ENCODE measurements at regions not wholly inside any gene's neighbourhood (a gene's known extent, or its start where the extent isn't known, plus 50 kb on each side); places are given as distances from the start of the nearest gene placed in this dataset.

DNA sequence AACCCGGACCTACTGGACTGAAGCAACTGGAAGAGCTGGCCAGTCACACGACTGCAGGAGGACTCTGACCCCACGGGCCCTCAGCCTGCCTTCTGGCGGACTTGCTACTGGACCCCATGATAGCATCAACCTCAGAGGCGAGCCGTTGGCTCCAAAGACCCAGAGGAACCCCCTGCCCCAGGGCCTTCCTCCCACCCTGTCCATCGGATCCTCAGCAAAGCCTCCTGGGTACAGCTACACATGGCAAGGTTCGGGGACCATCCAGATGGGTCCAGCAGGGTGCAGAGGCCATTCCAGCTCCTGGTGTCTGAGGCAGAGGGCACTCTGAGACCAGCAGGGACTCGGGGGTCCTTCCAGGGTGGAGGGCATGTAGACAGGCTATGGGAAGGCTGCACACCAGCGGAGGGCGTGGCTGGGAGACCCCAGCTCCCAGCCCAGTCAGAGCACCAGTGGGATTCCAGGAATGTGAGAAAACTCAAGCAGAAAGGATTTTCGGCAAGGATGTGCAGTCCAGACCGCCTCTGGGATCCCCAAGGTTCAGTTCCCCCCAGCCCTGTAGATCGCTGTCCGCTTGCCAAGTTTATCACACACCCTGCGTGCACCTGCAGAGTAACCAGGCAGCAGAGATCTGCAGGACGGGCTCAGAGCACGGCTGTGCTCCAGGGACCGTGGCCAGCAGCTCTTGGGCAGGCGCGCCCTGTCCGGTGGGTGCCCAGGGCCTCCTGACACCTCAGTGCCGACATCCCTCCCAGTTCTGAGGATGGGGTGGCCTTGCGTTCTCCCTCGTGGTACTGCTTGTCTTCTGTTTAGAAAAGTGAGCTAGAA lies 89.8 kb upstream of the PPP2R2D start:
- no peaks in the 10 kb centered on the region for H3K36me3 Mint-ChIP-seq (ENCODE audit: low read depth)
- no peak overlapping the region for H3K4me3 Mint-ChIP-seq
- no peak overlapping the region for H3K27ac Mint-ChIP-seq
- no peaks in the 10 kb centered on the region for H3K4me1 Mint-ChIP-seq (ENCODE audit: low read depth)
- no peaks in the 10 kb centered on the region for H3K9me3 Mint-ChIP-seq
- H3K27me3 Mint-ChIP-seq = peaks cover 10% of the 10 kb centered on the region

DNA sequence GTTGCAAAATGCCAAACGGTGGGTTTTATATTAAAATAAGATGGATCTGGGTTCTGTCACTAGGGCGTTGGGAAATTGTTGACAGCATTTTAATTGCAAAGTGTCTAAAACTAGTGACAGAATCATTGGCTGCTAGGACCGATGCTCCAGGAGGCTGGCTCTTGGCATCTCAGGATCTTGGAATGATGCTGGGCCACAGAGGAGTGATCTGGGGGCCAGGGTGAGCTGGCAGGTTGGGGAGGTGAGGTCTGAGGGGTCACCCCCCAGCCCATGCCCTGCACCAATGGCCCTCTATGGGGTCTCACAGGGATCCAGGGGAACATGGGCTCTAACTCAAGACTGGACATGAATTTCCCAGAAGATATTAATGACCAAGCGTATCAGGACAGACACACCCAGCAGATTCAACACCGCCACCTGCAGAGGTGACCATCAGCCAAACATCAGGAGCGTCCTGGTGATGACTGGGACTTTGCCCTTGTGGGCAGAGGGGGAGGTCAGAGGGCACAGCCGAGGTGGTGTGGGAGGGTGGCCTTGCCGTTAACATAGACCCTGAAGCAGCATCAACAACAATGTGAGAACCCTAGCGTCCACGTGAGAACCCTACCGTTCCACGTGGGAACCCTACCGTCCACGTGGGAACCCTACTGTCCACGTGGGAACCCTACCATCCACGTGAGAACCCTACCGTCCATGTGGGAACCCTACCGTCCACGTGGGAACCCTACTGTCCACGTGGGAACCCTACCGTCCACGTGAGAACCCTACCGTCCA lies 89.0 kb upstream of the PPP2R2D start:
- peaks cover 10% of the 10 kb centered on the region for H3K27me3 Mint-ChIP-seq
- H3K4me3 Mint-ChIP-seq = no peak overlapping the region
- H3K36me3 Mint-ChIP-seq (ENCODE audit: low read depth) = no peaks in the 10 kb centered on the region
- no peak overlapping the region for H3K27ac Mint-ChIP-seq
- H3K4me1 Mint-ChIP-seq (ENCODE audit: low read depth) = no peaks in the 10 kb centered on the region
- no peaks in the 10 kb centered on the region for H3K9me3 Mint-ChIP-seq

DNA sequence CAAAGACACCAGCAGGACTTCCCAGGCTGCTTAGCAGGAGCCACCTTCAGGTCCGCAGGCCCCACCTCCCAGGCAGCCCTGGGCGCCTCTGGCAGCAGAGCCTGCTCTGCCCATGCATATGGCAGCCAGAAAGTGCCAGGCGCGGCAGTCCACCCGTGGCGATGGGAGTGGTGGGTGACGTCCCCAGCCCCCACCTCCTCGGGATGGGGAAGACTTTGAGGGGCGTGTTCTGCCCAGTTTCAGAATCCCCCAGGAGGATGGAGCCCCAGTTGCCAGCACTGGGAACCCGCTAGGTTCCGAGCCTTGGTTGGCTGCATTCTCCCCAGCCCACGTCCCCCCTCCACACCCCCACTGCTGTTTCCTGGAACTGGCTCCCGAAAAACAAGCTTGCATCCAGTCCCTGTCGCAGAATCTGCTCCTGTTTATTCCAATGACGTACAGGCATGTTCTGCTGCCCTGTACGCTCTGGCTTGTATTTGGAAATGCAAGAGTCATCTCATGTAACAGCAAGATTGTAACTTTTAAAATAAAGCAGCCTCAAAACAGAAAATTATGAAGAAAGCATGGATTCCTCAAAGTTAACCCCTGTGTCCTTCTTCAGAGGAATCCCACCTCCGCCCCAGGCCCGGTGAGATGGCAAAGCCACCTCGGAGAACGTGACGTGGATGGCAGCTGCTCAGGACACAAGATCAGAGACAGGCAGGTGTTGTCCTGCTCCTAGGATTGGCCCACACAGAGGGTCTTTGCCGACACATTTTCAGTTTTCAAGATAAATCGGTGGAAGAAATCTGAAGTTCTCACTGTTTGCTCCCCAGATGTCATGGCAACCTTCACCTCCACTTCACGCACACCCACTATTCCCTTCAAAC lies 87.8 kb upstream of the PPP2R2D start:
- Mint-ChIP-seq H3K4me1 (ENCODE audit: low read depth) (no peaks in the 10 kb centered on the region), H3K36me3 (ENCODE audit: low read depth) (no peaks in the 10 kb centered on the region), H3K9me3 (no peaks in the 10 kb centered on the region), H3K27ac (no peak overlapping the region), H3K27me3 (peaks cover 10% of the 10 kb centered on the region), H3K4me3 (no peak overlapping the region)

DNA sequence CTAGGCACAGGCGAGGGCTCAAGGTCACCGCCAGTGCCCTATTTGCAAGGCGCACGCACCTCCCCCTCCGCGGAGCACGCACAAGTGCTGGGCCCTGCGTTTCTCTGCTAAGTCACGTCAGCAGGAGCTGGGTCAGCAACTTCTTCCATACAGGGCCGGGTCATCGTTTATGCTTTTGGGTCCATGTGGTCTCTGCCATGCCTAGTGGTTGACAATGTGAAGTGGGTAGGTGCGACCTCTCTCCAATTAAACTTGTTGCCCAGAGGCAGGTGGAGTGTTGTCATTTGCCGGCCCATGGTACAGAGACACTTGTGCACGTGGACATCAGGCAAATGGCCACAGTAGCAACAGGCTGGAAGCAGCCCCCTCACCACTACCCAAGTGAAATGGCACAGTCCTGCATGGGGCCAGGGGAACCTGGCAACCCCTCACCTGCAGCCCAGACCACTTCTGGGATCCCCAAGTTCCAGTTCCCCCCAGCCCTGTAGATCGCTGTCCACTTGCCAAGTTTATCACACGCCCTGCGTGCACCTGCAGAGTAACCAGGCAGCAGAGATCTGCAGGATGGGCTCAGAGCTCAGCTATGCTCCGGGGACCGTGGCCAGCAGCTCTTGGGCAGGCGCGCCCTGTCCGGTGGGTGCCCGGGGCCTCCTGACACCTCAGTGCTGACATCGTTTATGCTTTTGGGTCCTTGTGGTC lies 86.1 kb upstream of the PPP2R2D start:
- Mint-ChIP-seq H3K36me3 (ENCODE audit: low read depth) (no peaks in the 10 kb centered on the region), H3K4me1 (ENCODE audit: low read depth) (no peaks in the 10 kb centered on the region), H3K27me3 (peaks cover 5% of the 10 kb centered on the region), H3K27ac (no peak overlapping the region), H3K4me3 (no peak overlapping the region), H3K9me3 (no peaks in the 10 kb centered on the region)

DNA sequence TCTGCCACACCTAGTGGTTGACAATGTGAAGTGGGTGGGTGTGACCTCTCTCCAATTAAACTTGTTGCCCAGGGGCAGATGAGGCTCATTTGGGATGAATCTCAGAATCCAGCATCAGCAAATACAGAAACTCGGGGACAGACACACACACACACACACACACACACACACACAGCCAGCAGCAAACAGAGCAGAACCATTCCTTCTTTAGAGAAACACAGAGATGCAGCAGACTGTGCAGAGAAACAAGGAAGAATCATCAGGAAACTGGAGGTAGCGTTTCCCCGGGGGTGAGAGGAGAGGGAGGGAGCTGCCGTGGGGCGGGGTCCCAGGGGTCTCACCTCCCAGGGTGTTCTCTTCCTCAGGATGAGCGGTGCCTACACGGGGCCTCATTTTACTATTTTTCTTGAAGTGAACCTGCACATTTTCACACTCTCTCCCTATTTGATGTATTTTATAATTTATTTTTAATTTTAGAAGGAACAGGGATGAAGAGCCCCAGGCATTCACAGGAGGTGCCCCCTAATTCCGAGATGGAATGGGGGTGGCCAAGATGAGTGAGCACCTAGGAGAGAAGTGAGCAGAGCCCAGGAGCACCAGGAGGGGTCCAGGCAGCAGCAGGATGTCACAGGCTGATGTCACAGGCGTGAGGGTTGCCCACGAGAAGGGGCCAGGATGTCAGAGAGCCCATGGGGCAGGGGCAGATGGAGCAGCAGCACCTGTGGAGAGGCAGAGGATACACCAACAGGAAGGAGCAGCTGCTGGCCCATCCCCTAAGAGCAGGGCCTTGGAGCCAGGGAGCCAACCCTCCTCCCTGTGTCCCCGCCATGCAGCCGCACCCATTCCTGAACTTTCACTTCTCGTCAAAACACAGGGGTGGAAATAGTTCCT lies 85.3 kb upstream of the PPP2R2D start:
- Mint-ChIP-seq H3K36me3 (ENCODE audit: low read depth) (no peaks in the 10 kb centered on the region), H3K9me3 (no peaks in the 10 kb centered on the region), H3K4me1 (ENCODE audit: low read depth) (no peaks in the 10 kb centered on the region), H3K4me3 (no peak overlapping the region), H3K27me3 (no peaks in the 10 kb centered on the region), H3K27ac (no peak overlapping the region)

DNA sequence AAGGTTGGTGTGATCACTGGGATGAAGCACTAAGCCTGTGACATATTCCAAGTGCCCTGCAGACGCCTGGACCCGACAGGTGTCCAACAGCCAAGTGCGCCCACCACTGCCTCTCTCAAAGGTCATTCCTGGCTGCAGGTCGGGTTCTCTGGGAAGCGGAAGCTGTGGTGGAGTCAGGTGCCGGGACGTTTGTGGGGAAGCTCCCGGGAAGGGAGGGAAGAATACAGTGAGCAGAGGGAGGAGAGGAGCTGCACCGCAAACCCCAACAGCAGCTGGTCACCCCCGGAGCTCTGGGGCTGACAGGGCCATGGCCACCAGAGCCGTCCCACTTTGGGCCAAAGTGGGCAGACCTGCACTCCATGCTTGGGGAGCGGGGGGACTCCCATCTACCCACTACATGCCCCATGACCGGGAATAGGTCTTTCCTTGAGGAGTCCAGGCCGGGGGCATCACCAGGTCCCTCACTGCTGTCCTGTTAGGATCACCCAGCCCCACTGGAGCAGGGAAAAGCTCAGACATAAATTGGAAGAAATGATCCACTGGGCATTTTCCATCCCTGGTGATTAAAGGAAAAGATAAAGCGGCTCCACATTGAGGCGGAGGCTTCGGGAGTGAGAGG lies 84.5 kb upstream of the PPP2R2D start:
- Mint-ChIP-seq H3K4me3 (no peak overlapping the region), H3K9me3 (no peaks in the 10 kb centered on the region), H3K27ac (no peak overlapping the region), H3K36me3 (ENCODE audit: low read depth) (no peaks in the 10 kb centered on the region), H3K4me1 (ENCODE audit: low read depth) (no peaks in the 10 kb centered on the region), H3K27me3 (no peaks in the 10 kb centered on the region)

DNA sequence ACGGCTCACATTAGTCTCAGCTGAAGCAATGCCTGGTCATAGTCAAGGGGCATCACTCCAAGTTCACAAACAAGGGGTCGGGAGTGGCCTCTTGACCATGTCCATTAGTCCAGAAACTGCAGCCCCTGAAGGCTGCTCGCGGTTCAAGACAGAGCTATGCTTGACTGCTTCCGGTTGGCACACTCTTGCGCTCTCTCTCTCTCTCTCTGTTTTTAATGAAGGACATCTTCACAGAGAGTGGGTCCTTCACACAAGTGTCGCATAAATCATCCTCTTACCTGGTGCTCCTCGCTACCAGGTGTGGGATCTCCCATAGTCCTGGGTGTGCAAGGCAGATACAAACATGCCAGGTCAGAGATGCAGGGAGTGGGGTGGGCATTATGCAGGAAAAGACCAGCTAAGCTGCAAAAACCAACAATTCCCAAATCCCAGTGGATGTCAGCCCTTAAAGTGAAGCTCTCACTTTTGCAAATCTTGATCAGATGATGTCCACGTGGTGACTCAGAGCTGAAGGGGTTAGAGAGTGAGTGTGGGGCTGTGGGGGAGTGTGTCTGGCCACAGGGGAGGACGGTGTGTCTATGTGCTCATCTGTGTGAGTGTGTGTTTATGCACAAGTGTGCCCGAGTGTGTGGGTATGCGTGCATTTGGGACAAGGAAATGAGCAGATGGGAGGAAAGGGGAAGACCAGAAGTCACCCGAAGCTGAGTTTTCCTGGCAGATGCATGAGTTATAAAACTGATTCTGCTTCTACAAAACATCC lies 83.7 kb upstream of the PPP2R2D start:
- H3K4me1 Mint-ChIP-seq (ENCODE audit: low read depth) = no peaks in the 10 kb centered on the region
- H3K4me3 Mint-ChIP-seq = no peak overlapping the region
- no peaks in the 10 kb centered on the region for H3K27me3 Mint-ChIP-seq
- no peaks in the 10 kb centered on the region for H3K9me3 Mint-ChIP-seq
- H3K27ac Mint-ChIP-seq = no peak overlapping the region
- no peaks in the 10 kb centered on the region for H3K36me3 Mint-ChIP-seq (ENCODE audit: low read depth)

DNA sequence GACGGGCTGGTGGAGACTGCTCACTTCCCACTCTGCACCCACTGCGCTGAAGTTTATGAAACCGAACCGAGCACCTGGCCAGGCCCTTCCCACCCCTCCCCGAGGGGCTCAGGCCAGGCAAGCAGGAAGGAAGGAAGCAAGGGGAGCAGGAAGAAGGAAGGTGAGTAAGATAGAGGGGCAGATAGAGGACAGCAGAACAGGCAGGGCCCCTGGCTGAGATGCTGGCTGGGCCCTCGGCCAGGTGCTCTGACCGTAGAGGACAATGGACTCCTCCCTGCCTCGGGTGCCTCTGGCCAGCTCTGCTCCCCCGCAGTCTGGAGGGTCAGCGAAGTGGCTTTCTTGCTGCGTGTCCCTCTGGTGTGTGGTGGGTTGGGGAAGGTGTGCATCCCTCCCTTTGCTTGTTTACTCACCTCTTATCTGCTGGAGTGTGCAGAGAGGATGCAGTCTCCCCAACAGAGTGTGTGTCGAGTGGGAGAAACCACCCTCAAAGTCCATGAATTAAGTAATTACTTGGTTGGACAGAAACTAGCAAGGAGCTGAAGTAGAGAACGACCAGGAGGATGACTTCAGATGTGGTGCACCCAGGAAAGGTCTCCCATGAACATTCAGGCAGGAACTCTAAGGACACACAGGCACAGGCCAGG lies 82.8 kb upstream of the PPP2R2D start:
- no peak overlapping the region for H3K4me3 Mint-ChIP-seq
- no peaks in the 10 kb centered on the region for H3K36me3 Mint-ChIP-seq (ENCODE audit: low read depth)
- H3K27me3 Mint-ChIP-seq = no peaks in the 10 kb centered on the region
- H3K9me3 Mint-ChIP-seq = no peaks in the 10 kb centered on the region
- no peaks in the 10 kb centered on the region for H3K4me1 Mint-ChIP-seq (ENCODE audit: low read depth)
- H3K27ac Mint-ChIP-seq = no peak overlapping the region

DNA sequence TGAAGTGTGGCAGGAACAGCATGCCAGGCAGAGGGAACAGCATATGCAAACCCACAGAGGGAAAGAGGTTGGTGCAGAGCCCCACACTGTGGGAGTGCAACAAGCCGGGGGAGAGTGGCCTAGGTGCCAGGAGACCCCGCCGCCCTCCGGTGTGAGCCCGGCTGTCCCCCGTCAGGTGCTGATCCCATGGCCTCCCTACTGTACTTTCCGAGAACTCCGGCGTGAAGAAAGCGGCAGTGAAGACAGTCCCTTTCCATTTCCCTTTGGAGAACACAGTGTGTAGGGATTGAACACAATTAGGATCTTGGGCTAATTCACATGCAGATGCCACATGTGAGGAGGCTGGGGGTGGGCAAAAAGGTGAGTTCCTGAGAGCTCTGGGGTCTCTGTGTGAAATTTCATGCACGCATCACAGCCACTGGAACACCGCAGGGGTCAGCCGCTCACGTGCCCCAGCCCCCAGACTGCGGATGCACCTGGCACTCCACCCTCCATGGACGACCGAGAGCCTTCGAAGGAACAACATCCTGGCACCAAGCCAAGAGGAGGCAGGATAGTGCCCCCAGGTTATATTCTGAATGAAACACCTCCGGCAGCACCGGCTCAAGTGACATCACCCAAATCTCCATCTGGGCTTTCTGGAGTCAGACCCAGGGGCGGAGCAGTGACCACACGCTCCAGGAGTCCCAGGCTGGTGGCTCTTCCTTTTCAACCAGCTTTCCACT lies 82.1 kb upstream of the PPP2R2D start:
- no peaks in the 10 kb centered on the region for H3K27me3 Mint-ChIP-seq
- H3K4me1 Mint-ChIP-seq (ENCODE audit: low read depth) = no peaks in the 10 kb centered on the region
- H3K27ac Mint-ChIP-seq = no peak overlapping the region
- H3K4me3 Mint-ChIP-seq = no peak overlapping the region
- H3K9me3 Mint-ChIP-seq = no peaks in the 10 kb centered on the region
- H3K36me3 Mint-ChIP-seq (ENCODE audit: low read depth) = no peaks in the 10 kb centered on the region

DNA sequence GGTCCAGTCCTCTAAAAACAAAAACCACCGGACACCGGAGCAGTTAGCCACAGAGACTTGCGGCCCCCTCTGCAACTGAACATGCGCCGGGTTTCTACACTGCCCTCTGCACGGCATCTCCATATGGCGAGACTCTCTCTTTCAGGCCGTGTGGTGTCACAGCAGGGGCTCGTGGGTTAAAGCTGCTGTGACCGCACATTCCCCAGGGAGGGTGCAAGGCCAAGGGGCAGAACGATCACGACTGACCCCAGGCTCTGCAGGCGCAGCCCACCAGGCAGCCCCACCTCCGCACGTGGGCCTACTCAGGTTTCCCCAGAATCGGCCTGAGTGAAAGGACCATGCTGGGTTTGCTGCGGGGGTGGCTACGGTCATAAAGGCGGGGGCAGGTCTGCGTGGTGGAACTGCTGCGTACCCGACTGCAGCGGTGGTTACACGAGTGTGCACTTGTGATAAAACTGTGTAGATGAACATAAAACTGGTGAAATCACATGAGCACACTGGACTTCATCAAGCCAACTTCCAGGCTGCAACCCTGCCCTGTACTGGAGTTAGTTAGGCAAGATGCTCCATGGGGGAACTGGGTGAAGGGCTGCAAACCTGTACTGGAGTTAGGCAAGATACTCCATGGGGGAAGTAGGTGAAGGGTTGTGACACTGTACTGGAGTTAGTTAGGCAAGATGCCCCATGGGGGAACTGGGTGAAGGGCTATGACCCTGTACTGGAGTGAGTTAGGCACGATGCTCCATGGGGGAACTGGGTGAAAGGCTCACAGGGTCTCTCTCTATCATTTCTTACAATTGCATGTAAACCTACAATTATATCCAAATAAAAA lies 81.4 kb upstream of the PPP2R2D start:
- Mint-ChIP-seq H3K4me3 (no peak overlapping the region), H3K27ac (no peak overlapping the region), H3K9me3 (no peaks in the 10 kb centered on the region), H3K36me3 (ENCODE audit: low read depth) (no peaks in the 10 kb centered on the region), H3K27me3 (no peaks in the 10 kb centered on the region), H3K4me1 (ENCODE audit: low read depth) (no peaks in the 10 kb centered on the region)

DNA sequence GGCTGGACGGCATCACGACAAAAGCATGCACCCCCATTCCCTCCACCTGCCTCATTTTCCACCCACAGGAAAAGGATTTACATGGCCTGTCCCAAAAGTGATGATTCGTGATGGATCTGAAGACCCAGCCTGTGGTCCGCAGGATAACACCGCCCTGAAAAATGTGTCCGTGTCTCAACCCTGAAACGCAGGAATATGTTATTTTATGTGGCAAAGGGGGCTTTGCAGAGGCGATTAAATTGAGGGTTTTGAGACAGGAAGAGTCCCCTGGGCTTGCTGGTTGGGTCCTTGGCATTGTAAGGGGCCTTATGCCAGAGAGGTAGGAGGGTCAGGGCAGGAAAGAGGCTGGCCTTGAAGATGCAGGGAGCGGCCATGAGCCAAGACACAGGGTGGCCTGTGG lies 80.2 kb upstream of the PPP2R2D start:
- Mint-ChIP-seq H3K36me3 (ENCODE audit: low read depth) (no peaks in the 10 kb centered on the region), H3K27ac (no peak overlapping the region), H3K4me1 (ENCODE audit: low read depth) (no peaks in the 10 kb centered on the region), H3K27me3 (peaks cover 3% of the 10 kb centered on the region), H3K9me3 (no peaks in the 10 kb centered on the region), H3K4me3 (no peak overlapping the region)
